ENCODE measurements at regions not wholly inside any gene's neighbourhood (a gene's known extent, or its start where the extent isn't known, plus 50 kb on each side); places are given as distances from the start of the nearest gene placed in this dataset.

GRCh38 chr4:137703195-137703594 lies 170.9 kb upstream of the PCDH18 start (continued):
- TF ChIP-seq KAT7 (CRISPR knock-in tag; IDR thresholded peaks at IDR 0.05; ENCODE audit: borderline replicate concordance) = no peak
- TF ChIP-seq E2F4 (CRISPR knock-in tag; IDR thresholded peaks at IDR 0.05; ENCODE audit: borderline replicate concordance, low read depth) = no peak
- TF ChIP-seq GRHL2 (CRISPR knock-in tag; IDR thresholded peaks at IDR 0.05; ENCODE audit: insufficient replicate concordance, severe bottlenecking) = no peak
- no peak for TF ChIP-seq IRF2 (CRISPR knock-in tag; IDR thresholded peaks at IDR 0.05; ENCODE audit: borderline replicate concordance, low read depth)
- TF ChIP-seq ZNF532 (CRISPR knock-in tag; IDR thresholded peaks at IDR 0.05; ENCODE audit: borderline replicate concordance) = no peak

DNA sequence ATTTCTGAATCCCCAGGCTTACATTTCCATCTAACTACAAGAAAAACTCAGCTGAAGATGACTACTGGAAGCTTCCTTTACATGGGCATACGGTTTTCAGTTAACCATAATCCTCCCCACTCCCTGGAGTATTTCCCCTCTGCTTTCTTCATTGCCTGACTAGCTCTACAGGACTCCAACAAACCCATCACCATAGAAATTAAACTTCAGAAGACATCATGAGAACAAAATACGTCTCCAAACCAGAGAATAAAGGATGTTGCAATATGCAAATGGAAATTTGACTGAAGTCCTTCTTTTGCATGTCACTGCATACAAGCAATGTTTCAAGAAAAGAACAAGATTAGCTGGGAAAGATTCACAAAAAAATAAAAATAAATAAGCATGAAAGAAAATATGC lies 170.2 kb upstream of the PCDH18 start:
- no peaks in the 10 kb centered on the region for H3K27me3 Mint-ChIP-seq (ENCODE audit: low read depth)
- H3K9me3 Mint-ChIP-seq = peaks cover 30% of the 10 kb centered on the region
- H3K4me3 Mint-ChIP-seq = no peak overlapping the region

GRCh38 chr4:137701401-137701800 lies 169.1 kb upstream of the PCDH18 start:
- peaks cover 30% of the 10 kb centered on the region for H3K9me3 Mint-ChIP-seq
- H3K27ac Mint-ChIP-seq = no peak overlapping the region
- TF ChIP-seq OVOL2 (CRISPR knock-in tag; IDR thresholded peaks at IDR 0.05; ENCODE audit: borderline replicate concordance) = no peak
- TF ChIP-seq ZNF317 (CRISPR knock-in tag; IDR thresholded peaks at IDR 0.05; ENCODE audit: borderline replicate concordance, low read depth) = no peak
- TF ChIP-seq, protein P1, sequence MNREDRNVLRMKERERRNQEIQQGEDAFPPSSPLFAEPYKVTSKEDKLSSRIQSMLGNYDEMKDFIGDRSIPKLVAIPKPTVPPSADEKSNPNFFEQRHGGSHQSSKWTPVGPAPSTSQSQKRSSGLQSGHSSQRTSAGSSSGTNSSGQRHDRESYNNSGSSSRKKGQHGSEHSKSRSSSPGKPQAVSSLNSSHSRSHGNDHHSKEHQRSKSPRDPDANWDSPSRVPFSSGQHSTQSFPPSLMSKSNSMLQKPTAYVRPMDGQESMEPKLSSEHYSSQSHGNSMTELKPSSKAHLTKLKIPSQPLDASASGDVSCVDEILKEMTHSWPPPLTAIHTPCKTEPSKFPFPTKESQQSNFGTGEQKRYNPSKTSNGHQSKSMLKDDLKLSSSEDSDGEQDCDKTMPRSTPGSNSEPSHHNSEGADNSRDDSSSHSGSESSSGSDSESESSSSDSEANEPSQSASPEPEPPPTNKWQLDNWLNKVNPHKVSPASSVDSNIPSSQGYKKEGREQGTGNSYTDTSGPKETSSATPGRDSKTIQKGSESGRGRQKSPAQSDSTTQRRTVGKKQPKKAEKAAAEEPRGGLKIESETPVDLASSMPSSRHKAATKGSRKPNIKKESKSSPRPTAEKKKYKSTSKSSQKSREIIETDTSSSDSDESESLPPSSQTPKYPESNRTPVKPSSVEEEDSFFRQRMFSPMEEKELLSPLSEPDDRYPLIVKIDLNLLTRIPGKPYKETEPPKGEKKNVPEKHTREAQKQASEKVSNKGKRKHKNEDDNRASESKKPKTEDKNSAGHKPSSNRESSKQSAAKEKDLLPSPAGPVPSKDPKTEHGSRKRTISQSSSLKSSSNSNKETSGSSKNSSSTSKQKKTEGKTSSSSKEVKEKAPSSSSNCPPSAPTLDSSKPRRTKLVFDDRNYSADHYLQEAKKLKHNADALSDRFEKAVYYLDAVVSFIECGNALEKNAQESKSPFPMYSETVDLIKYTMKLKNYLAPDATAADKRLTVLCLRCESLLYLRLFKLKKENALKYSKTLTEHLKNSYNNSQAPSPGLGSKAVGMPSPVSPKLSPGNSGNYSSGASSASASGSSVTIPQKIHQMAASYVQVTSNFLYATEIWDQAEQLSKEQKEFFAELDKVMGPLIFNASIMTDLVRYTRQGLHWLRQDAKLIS (CRISPR knock-in tag; IDR thresholded peaks at IDR 0.05; ENCODE audit: borderline replicate concordance) = no peak
- TF ChIP-seq SOX15 (CRISPR knock-in tag; IDR thresholded peaks at IDR 0.05) = no peak
- TF ChIP-seq, protein P2, sequence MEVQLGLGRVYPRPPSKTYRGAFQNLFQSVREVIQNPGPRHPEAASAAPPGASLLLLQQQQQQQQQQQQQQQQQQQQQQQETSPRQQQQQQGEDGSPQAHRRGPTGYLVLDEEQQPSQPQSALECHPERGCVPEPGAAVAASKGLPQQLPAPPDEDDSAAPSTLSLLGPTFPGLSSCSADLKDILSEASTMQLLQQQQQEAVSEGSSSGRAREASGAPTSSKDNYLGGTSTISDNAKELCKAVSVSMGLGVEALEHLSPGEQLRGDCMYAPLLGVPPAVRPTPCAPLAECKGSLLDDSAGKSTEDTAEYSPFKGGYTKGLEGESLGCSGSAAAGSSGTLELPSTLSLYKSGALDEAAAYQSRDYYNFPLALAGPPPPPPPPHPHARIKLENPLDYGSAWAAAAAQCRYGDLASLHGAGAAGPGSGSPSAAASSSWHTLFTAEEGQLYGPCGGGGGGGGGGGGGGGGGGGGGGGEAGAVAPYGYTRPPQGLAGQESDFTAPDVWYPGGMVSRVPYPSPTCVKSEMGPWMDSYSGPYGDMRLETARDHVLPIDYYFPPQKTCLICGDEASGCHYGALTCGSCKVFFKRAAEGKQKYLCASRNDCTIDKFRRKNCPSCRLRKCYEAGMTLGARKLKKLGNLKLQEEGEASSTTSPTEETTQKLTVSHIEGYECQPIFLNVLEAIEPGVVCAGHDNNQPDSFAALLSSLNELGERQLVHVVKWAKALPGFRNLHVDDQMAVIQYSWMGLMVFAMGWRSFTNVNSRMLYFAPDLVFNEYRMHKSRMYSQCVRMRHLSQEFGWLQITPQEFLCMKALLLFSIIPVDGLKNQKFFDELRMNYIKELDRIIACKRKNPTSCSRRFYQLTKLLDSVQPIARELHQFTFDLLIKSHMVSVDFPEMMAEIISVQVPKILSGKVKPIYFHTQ (CRISPR knock-in tag; IDR thresholded peaks at IDR 0.05) = no peak
- TF ChIP-seq, protein P3, sequence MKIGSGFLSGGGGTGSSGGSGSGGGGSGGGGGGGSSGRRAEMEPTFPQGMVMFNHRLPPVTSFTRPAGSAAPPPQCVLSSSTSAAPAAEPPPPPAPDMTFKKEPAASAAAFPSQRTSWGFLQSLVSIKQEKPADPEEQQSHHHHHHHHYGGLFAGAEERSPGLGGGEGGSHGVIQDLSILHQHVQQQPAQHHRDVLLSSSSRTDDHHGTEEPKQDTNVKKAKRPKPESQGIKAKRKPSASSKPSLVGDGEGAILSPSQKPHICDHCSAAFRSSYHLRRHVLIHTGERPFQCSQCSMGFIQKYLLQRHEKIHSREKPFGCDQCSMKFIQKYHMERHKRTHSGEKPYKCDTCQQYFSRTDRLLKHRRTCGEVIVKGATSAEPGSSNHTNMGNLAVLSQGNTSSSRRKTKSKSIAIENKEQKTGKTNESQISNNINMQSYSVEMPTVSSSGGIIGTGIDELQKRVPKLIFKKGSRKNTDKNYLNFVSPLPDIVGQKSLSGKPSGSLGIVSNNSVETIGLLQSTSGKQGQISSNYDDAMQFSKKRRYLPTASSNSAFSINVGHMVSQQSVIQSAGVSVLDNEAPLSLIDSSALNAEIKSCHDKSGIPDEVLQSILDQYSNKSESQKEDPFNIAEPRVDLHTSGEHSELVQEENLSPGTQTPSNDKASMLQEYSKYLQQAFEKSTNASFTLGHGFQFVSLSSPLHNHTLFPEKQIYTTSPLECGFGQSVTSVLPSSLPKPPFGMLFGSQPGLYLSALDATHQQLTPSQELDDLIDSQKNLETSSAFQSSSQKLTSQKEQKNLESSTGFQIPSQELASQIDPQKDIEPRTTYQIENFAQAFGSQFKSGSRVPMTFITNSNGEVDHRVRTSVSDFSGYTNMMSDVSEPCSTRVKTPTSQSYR (CRISPR knock-in tag; IDR thresholded peaks at IDR 0.05) = no peak
- no peak for TF ChIP-seq TEAD4 (CRISPR knock-in tag; IDR thresholded peaks at IDR 0.05)
- TF ChIP-seq FOXP1 (CRISPR knock-in tag; IDR thresholded peaks at IDR 0.05; ENCODE audit: borderline replicate concordance) = no peak
- no peak for TF ChIP-seq E2F5 (CRISPR knock-in tag; IDR thresholded peaks at IDR 0.05)

More for the DNA sequence above, 170.2 kb upstream of the PCDH18 start:
- CTCF ChIA-PET = no interaction called here
- peaks cover 16% of the 10 kb centered on the region for H3K36me3 Mint-ChIP-seq
- POLR2A ChIA-PET = no interaction called here
- no peaks in the 10 kb centered on the region for H3K4me1 Mint-ChIP-seq
- TF ChIP-seq ZNF263 (CRISPR knock-in tag; IDR thresholded peaks at IDR 0.05; ENCODE audit: low read depth) (no peak), ZNF121 (CRISPR knock-in tag; IDR thresholded peaks at IDR 0.05) (no peak), FOXP1 (CRISPR knock-in tag; IDR thresholded peaks at IDR 0.05; ENCODE audit: borderline replicate concordance) (no peak)
- DNase-seq (ENCODE audit: low spot score) = no peak
- ATAC-seq = no peak
- no peak overlapping the region for H3K27ac Mint-ChIP-seq

More at GRCh38 chr4:137701401-137701800, 169.1 kb upstream of the PCDH18 start:
- H3K4me3 Mint-ChIP-seq = no peak overlapping the region
- H3K4me1 Mint-ChIP-seq = no peaks in the 10 kb centered on the region
- ChIA-PET CTCF (no interaction called here), POLR2A (no interaction called here)
- no peak for ATAC-seq
- H3K27me3 Mint-ChIP-seq (ENCODE audit: low read depth) = no peaks in the 10 kb centered on the region
- no peak for DNase-seq (ENCODE audit: low spot score)
- H3K36me3 Mint-ChIP-seq = peaks cover 16% of the 10 kb centered on the region
